Heart left ventricle (tissue), 16 donors: ENCODE measurements at regions not wholly inside any gene's neighbourhood (a gene's known extent, or its start where the extent isn't known, plus 50 kb on each side); places are given as distances from the start of the nearest gene placed in this dataset.
"Not testable (repeated sequence)": the region's sequence is repeated elsewhere in the genome, so short reads cannot be mapped to it uniquely, and the experiment has no call there.

Experiments used
- ATAC-seq, 4 donors: fragments of 200-7000 bp; cut with Tn5 transposase; one replicate each; pipeline ENCODE4 v1.9.1; 2020 to 2022; ENCODE audit warnings: moderate library complexity in 4 of 4, mild to moderate bottlenecking in 3 of 4, moderate number of reproducible peaks in 1 of 4
- DNase-seq, 5 donors: peaks; one replicate each; pipeline ENCODE4 v3.0.0-alpha.2; 2020
- H3K27ac ChIP-seq, 12 donors: fragments of 200-600 bp; sonication (generic) in 4 of 12; one replicate each; pipeline versions ENCODE4 v1.5.0 to v1.8.0; 2016 to 2022; ENCODE audit warnings: mild to moderate bottlenecking in 2 of 12
- H3K27me3 ChIP-seq, 9 donors: fragments of 200-600 bp; sonication (generic) in 2 of 9; one replicate each; pipeline versions ENCODE4 v1.5.1 to v1.8.0; 2016 to 2022; ENCODE audit warnings: mild to moderate bottlenecking in 3 of 9
- H3K36me3 ChIP-seq, 9 donors: fragments of 200-600 bp; sonication (generic) in 2 of 9; one replicate each; pipeline versions ENCODE4 v1.5.0 to v1.8.0; 2018 to 2022; ENCODE audit warnings: mild to moderate bottlenecking in 2 of 9
- H3K4me1 ChIP-seq, 12 donors: fragments of 200-600 bp; sonication (generic) in 4 of 12; one replicate each; pipeline versions ENCODE4 v1.5.0 to v1.8.0; 2016 to 2022; ENCODE audit warnings: mild to moderate bottlenecking in 3 of 12
- H3K4me3 ChIP-seq, 12 donors: fragments of 200-600 bp; sonication (generic) in 4 of 12; one replicate each; pipeline versions ENCODE4 v1.5.0 to v1.8.0; 2017 to 2022; ENCODE audit warnings: mild to moderate bottlenecking in 9 of 12, moderate library complexity in 4 of 12
- H3K9me3 ChIP-seq, 12 donors: fragments of 200-600 bp; sonication (generic) in 4 of 12; one replicate each; pipeline versions ENCODE4 v1.5.0 to v1.8.0; 2016 to 2022; ENCODE audit warnings: mild to moderate bottlenecking in 1 of 12
- POLR2A ChIP-seq, 2 donors: fragments of 450-650 bp; IDR thresholded peaks; one replicate each; pipeline ENCODE4 v1.6.1; 2017; ENCODE audit warnings: antibody characterized with exemption in 2 of 2, mild to moderate bottlenecking in 2 of 2, moderate library complexity in 2 of 2
- WGBS, 4 donors: extraction: QIAGEN DNeasy Blood & Tissue Kit in 2 of 4; methylation state at CpG; one replicate each; pipeline versions ENCODE4 v1.1.5 to v1.1.7; 2013 to 2018; 5-methylcytosine and 5-hydroxymethylcytosine counted together
- intact Hi-C, 10 donors: fragments of 100-400 bp; cut with DNase I; formaldehyde crosslinking; loops; one replicate each; pipeline versions ENCODE4 v1.11.1 to v1.14.2; 2022
- TF ChIP-seq, protein P1 (sequence below), 12 donors: fragments of 200-600 bp; sonication (generic) in 4 of 12; IDR thresholded peaks; one replicate each; pipeline versions ENCODE4 v1.5.0 to v1.8.0; 2018 to 2022; ENCODE audit warnings: antibody characterized with exemption in 12 of 12, mild to moderate bottlenecking in 5 of 12
- donor health status: ischemic (EF 13 %, LVEDD 7.1; RV severe dilation, severe dysfunction).
- donor health status: healthy with polysubstance abuse.
- donor health status: DM: no; HTN: yes; CAD: no.
- donor health status: DM: no; HTN: no; CAD: no.
- donor health status: ischemic (EF 25% LVEDD 6.9; RV normal size, moderate dysfunction).
- donor health status: ischemic (EF 25% LVEDD 5.7; RV mildly dilated, moderate dysfunction).
- donor health status: healthy.
- donor health status: DM: yes; HTN: yes; CAD: no.
- donor health status: ischemic (EF 35%, LVEDD 5.7; RV mildly dilated, moderate dysfunction).
- donor health status: nonischemic (EF 11% LVEDD 7.7; RV severe dilation, severe dysfunction).
- donor health status: DM: yes; HTN: yes; CAD: no.
- donor health status: PGD.
- donor health status: ischemic (EF 29% LVEDD 5.4; RV normal size, mild dysfunction).
- donor health status: nonischemic (EF 23%, LVEDD 6.1; RV moderate dilation, normal function).

GRCh38 chr1:157198619-157199420 lies 60.6 kb upstream of the ETV3 start:
- intact Hi-C loops = loop anchor here in 6 of 10 donors (5.0 to 10.0 kb wide), 4 partner anchors 166 to 293 kb away; no protein-coding TSS in a partner anchor
- no peaks in the 10 kb centered on the region for H3K9me3 ChIP-seq
- no peak overlapping the region for H3K4me3 ChIP-seq
- no peaks in the 10 kb centered on the region for H3K36me3 ChIP-seq
- 80 to 93% (median 90%) methylated on average over 7 to 8 of the region's 8 CpGs for WGBS, 4 donors
- ATAC-seq = no peak
- no peak overlapping the region for H3K27ac ChIP-seq
- no peak for DNase-seq
- TF ChIP-seq POLR2A (IDR thresholded peaks at IDR 0.05) = no peak
- TF ChIP-seq, protein P1, sequence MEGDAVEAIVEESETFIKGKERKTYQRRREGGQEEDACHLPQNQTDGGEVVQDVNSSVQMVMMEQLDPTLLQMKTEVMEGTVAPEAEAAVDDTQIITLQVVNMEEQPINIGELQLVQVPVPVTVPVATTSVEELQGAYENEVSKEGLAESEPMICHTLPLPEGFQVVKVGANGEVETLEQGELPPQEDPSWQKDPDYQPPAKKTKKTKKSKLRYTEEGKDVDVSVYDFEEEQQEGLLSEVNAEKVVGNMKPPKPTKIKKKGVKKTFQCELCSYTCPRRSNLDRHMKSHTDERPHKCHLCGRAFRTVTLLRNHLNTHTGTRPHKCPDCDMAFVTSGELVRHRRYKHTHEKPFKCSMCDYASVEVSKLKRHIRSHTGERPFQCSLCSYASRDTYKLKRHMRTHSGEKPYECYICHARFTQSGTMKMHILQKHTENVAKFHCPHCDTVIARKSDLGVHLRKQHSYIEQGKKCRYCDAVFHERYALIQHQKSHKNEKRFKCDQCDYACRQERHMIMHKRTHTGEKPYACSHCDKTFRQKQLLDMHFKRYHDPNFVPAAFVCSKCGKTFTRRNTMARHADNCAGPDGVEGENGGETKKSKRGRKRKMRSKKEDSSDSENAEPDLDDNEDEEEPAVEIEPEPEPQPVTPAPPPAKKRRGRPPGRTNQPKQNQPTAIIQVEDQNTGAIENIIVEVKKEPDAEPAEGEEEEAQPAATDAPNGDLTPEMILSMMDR (IDR thresholded peaks at IDR 0.05) = no peak
- H3K27me3 ChIP-seq = peaks cover 15 to 41% (median 22%) of the 10 kb centered on the region in 9 donors
- H3K4me1 ChIP-seq = peaks cover 0 to 9% (median 0%) of the 10 kb centered on the region in 12 donors

DNA sequence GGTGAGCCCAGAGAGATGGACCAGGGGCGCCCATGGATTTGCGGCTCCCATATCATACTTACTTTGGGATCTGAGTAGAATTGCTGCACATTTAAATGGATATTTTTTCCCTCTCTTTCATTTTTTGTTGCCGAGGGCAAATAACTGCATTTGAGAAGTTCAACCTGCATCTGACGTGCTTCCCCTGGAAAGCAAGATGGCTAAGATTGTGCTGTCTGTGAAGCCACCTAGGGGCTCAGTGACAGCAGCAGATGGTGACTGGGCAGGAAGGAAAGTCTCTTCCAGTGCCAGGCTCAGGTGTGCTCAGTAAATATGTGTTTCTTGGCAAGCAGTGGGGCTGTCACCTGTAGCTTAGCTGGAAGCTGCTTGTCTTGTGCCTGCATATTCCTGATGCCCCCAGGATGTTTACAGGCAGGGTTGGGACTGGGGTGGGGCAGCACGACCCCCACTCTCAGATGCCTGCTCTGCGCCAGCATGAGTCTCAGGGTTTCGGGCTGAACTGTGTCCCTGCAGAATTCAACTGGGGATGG lies 59.8 kb upstream of the ETV3 start:
- 86 to 89% (median 88%) methylated on average over 7 of the region's 7 CpGs for WGBS, 4 donors
- intact Hi-C loops = loop anchor here in 7 of 10 donors (2.0 to 10.0 kb wide), 5 partner anchors 167 to 294 kb away; no protein-coding TSS in a partner anchor
- DNase-seq (no peak), ATAC-seq (no peak)
- no peak overlapping the region for H3K27ac ChIP-seq
- H3K4me1 ChIP-seq = peaks cover 0 to 15% (median 0%) of the 10 kb centered on the region in 12 donors
- no peak overlapping the region for H3K4me3 ChIP-seq
- H3K27me3 ChIP-seq = peaks cover 15 to 41% (median 24%) of the 10 kb centered on the region in 9 donors
- H3K36me3 ChIP-seq = no peaks in the 10 kb centered on the region
- TF ChIP-seq, protein P1 (IDR thresholded peaks at IDR 0.05) = no peak
- TF ChIP-seq POLR2A (IDR thresholded peaks at IDR 0.05) = no peak
- no peaks in the 10 kb centered on the region for H3K9me3 ChIP-seq

DNA sequence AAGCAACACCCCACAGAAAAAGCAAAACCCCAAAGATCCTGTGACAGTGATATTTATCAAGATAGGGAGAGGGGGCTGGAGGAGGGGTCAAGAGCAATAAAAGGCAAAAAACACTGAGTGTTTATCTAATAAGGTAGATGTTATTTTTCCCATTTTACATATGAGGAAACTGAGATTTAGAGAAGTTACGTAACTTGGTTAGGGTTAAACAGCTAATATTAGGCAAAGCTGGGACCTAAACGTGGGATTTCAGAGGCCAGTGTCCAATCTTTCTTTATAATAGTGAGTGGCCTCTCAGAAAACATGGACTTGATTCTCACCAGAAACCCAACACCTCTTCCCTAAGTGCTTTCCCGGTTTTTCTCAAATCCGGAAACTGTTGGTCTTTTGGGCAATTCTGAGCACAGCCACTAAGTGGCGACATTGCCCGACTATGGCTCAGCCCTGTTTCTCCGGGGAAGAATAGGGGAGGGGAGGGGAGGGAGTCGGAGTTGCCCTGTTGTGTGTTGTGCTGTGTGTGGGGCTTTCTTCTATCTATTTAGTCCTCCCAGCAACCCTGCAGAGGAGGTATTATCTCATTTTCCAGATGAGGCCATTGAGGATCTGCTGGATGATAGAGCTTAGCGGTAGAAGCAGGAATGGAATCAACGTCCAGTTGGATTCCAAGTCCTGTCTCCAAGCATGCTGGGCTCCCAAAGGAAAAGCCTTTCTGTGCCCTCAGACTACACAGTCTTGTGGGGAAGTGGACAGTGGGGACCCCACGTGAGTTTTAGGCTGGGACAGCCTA lies 58.7 kb upstream of the ETV3 start:
- H3K36me3 ChIP-seq, DNase-seq, H3K9me3 ChIP-seq, H3K27ac ChIP-seq, H3K4me3 ChIP-seq: not testable (repeated sequence)
- H3K4me1 ChIP-seq = peaks cover 0 to 15% (median 0%) of the 10 kb centered on the region in 12 donors
- TF ChIP-seq, protein P1 (IDR thresholded peaks at IDR 0.05) = peak in 9 of 12 donors; percentile 12 to 45 (median 30)
- WGBS, 4 donors = 16 to 41% (median 29%) methylated on average over 5 to 9 of the region's 11 CpGs
- intact Hi-C loops = loop anchor here in 7 of 10 donors (2.0 to 10.0 kb wide), 5 partner anchors 168 to 295 kb away; no protein-coding TSS in a partner anchor
- ATAC-seq = peak in 3 of 4 donors; percentile 36 to 56 (median 40)
- peaks cover 15 to 48% (median 26%) of the 10 kb centered on the region in 9 donors for H3K27me3 ChIP-seq

DNA sequence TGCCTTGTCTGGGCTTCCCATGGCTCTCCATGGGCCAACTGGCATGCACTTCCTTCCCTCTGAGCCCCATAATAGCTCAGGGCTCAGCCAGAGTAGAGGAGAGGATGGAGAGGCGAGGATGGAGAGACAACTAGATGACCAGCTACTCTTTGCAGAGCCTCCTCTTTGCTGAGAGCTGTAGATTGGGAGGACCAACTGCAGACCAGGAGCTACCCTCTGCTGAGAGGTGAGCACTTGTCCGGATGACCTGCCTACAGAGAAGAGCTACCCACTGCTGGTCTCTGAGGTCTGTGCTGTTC lies 58.0 kb upstream of the ETV3 start:
- ATAC-seq = no peak
- H3K27me3 ChIP-seq = peaks cover 15 to 54% (median 26%) of the 10 kb centered on the region in 9 donors

More for the DNA sequence above, 58.0 kb upstream of the ETV3 start:
- TF ChIP-seq, protein P1 (IDR thresholded peaks at IDR 0.05) = no peak
- no peak for TF ChIP-seq POLR2A (IDR thresholded peaks at IDR 0.05)
- Histone ChIP-seq H3K36me3 (no peaks in the 10 kb centered on the region), H3K4me1 (peaks cover 0 to 15% (median 0%) of the 10 kb centered on the region in 12 donors), H3K9me3 (no peaks in the 10 kb centered on the region), H3K27ac (no peak overlapping the region), H3K4me3 (no peak overlapping the region)
- no peak for DNase-seq
- intact Hi-C loops = loop anchor here in 7 of 10 donors (2.0 to 10.0 kb wide), 5 partner anchors 169 to 296 kb away; no protein-coding TSS in a partner anchor
- WGBS, 4 donors = 90 to 100% (median 93%) methylated on average over 2 of the region's 2 CpGs
